Neural crest cell (in vitro differentiated cells): ENCODE measurements at regions not wholly inside any gene's neighbourhood (a gene's known extent, or its start where the extent isn't known, plus 50 kb on each side); places are given as distances from the start of the nearest gene placed in this dataset.
"Not testable (repeated sequence)": the region's sequence is repeated elsewhere in the genome, so short reads cannot be mapped to it uniquely, and the experiment has no call there.

Experiments used
- DNase-seq: peaks from one replicate; pipeline ENCODE4 v3.0.0; 2021; ENCODE audit warnings: low read depth, mixed read lengths, low spot score
- H3K27ac Mint-ChIP-seq: one replicate; pipeline ENCODE4 v1.8.0; 2021; ENCODE audit warnings: mild to moderate bottlenecking, mixed read lengths; ENCODE audit not compliant: unreplicated experiment
- H3K27me3 Mint-ChIP-seq: 2 replicates; pipeline ENCODE4 v1.8.0; 2021; ENCODE audit warnings: low read depth, mild to moderate bottlenecking, mixed read lengths
- H3K36me3 Mint-ChIP-seq: 2 replicates; pipeline ENCODE4 v1.8.0; 2021; ENCODE audit warnings: low read depth, mild to moderate bottlenecking, mixed read lengths
- H3K4me1 Mint-ChIP-seq: 2 replicates; pipeline ENCODE4 v1.8.0; 2021; ENCODE audit warnings: mixed read lengths
- H3K4me3 Mint-ChIP-seq: one replicate; pipeline ENCODE4 v1.8.0; 2021; ENCODE audit warnings: mild to moderate bottlenecking, mixed read lengths
- H3K9me3 Mint-ChIP-seq: 2 replicates; pipeline ENCODE4 v1.8.0; 2021; ENCODE audit warnings: mixed read lengths
- CTCF ChIP-seq: fragments of 200-600 bp; sonication (generic); conservative IDR thresholded peaks from 2 replicates; pipeline ENCODE4 v1.5.0; 2021; ENCODE audit warnings: antibody characterized with exemption, mild to moderate bottlenecking

DNA sequence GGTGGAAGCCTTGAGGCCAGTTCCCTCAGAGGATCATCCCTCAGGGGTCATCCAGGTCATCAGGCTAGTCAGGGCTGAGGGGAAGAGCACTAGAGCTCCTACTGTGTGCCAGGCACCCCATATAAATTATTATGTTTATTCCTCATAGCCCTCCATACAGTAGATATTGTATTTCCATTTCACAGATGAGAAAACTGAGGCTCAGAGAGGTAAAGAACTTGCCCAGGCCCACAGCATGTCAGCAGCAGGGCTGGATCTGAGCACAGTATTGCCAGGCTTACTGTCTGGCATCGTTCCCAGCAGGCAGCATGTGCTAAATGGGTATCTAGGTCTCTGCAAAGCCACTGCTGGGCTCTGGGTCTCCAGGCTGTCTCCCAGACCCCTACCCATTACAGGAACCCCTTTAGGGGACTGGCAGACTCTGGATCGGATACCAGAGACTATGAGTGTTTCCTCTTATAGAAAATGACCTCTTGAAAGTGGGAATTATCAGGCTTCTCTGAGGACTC, 153.3 kb downstream of the PTPRU start:
- no peak overlapping the region for H3K27ac Mint-ChIP-seq
- no peaks in the 10 kb centered on the region for H3K36me3 Mint-ChIP-seq
- TF ChIP-seq CTCF = no peak
- H3K4me3 Mint-ChIP-seq = no peak overlapping the region
- no peaks in the 10 kb centered on the region for H3K4me1 Mint-ChIP-seq
- DNase-seq = no peak
- no peaks in the 10 kb centered on the region for H3K9me3 Mint-ChIP-seq
- peaks cover 16% of the 10 kb centered on the region for H3K27me3 Mint-ChIP-seq

- TF ChIP-seq CTCF = no peak
- Mint-ChIP-seq H3K27me3 (peaks cover 16% of the 10 kb centered on the region), H3K9me3 (no peaks in the 10 kb centered on the region), H3K27ac (no peak overlapping the region), H3K36me3 (no peaks in the 10 kb centered on the region), H3K4me3 (no peak overlapping the region), H3K4me1 (no peaks in the 10 kb centered on the region)
- no peak for DNase-seq
Measured at GRCh38 chr1:29388884-29389283, 152.6 kb downstream of the PTPRU start.

- no peaks in the 10 kb centered on the region for H3K9me3 Mint-ChIP-seq
- H3K27ac Mint-ChIP-seq = no peak overlapping the region
Measured at GRCh38 chr1:29388170-29388569, 151.8 kb downstream of the PTPRU start.

GRCh38 chr1:29387210-29387609, 150.9 kb downstream of the PTPRU start:
- no peak for DNase-seq
- no peak overlapping the region for H3K4me3 Mint-ChIP-seq

More at GRCh38 chr1:29388170-29388569, 151.8 kb downstream of the PTPRU start:
- Mint-ChIP-seq H3K4me1 (no peaks in the 10 kb centered on the region), H3K4me3 (no peak overlapping the region), H3K27me3 (peaks cover 21% of the 10 kb centered on the region), H3K36me3 (no peaks in the 10 kb centered on the region)
- TF ChIP-seq CTCF = no peak
- DNase-seq = no peak

GRCh38 chr1:29386453-29386852, 150.1 kb downstream of the PTPRU start:
- not testable (repeated sequence) for H3K4me1 Mint-ChIP-seq, H3K4me3 Mint-ChIP-seq, DNase-seq, H3K27ac Mint-ChIP-seq, H3K9me3 Mint-ChIP-seq, H3K36me3 Mint-ChIP-seq
- H3K27me3 Mint-ChIP-seq = peaks cover 20% of the 10 kb centered on the region

More at GRCh38 chr1:29387210-29387609, 150.9 kb downstream of the PTPRU start:
- no peaks in the 10 kb centered on the region for H3K9me3 Mint-ChIP-seq
- no peak overlapping the region for H3K27ac Mint-ChIP-seq
- peaks cover 20% of the 10 kb centered on the region for H3K27me3 Mint-ChIP-seq
- no peaks in the 10 kb centered on the region for H3K4me1 Mint-ChIP-seq
- TF ChIP-seq CTCF = no peak
- no peaks in the 10 kb centered on the region for H3K36me3 Mint-ChIP-seq

DNA sequence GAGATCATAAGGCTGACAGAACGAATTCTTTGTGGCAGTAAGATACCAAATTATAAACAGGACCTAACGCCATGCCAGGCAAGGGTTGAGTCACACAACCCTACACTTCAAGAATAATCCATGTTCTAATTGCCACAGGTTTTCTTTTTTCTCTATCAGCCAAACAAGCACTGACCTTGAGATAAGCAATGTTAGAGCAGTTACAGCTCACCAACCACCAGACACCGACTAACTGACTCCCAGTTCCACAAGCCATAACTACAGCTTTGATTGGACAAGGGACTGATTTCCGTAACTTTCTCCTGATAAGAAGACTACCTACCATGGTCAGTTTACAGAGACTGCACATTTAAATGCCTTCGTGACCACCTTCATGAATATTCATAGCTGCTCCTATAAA, 149.6 kb downstream of the PTPRU start:
- Mint-ChIP-seq H3K36me3 (no peaks in the 10 kb centered on the region), H3K9me3 (no peaks in the 10 kb centered on the region), H3K27me3 (peaks cover 20% of the 10 kb centered on the region), H3K4me3 (no peak overlapping the region), H3K4me1 (no peaks in the 10 kb centered on the region), H3K27ac (no peak overlapping the region)
- no peak for DNase-seq
- TF ChIP-seq CTCF = no peak
